Liver (tissue), 3 donors: ENCODE measurements at regions not wholly inside any gene's neighbourhood (a gene's known extent, or its start where the extent isn't known, plus 50 kb on each side); places are given as distances from the start of the nearest gene placed in this dataset.

ENCODE experiments used
- ATF3 ChIP-seq: IDR thresholded peaks from 2 replicates; pipeline ENCODE4 v1.6.1; 2016; ENCODE audit warnings: antibody characterized with exemption
- CTCF ChIP-seq: fragments of 150-350 bp; IDR thresholded peaks from 2 replicates; pipeline ENCODE4 v1.5.1; 2017; ENCODE audit warnings: improper control_type of control experiment, low read depth, low read length; ENCODE audit not compliant: missing input control
- EGR1 ChIP-seq, 2 donors: IDR thresholded peaks; 2 replicates each; pipeline ENCODE4 v1.6.1; 2016 to 2018; ENCODE audit warnings: antibody characterized with exemption in 2 of 2, low read depth in 2 of 2
- FOXA1 ChIP-seq: IDR thresholded peaks from 2 replicates; pipeline ENCODE4 v1.6.1; 2016; ENCODE audit warnings: antibody characterized with exemption
- GABPA ChIP-seq, 2 donors: IDR thresholded peaks in 1 of 2; conservative IDR thresholded peaks in 1 of 2; 2 replicates each; pipeline ENCODE4 v1.6.1; 2016; ENCODE audit warnings: antibody characterized with exemption in 2 of 2, mild to moderate bottlenecking in 1 of 2, moderate library complexity in 1 of 2
- HNF4G ChIP-seq: IDR thresholded peaks from 2 replicates; pipeline ENCODE4 v1.6.1; 2016; ENCODE audit warnings: antibody characterized with exemption
- MAX ChIP-seq: IDR thresholded peaks from 2 replicates; pipeline ENCODE4 v1.6.1; 2016; ENCODE audit warnings: antibody characterized with exemption
- RAD21 ChIP-seq, 2 donors: IDR thresholded peaks; 2 replicates each; pipeline ENCODE4 v1.6.1; 2016; ENCODE audit warnings: antibody characterized with exemption in 2 of 2, mild to moderate bottlenecking in 2 of 2
- REST ChIP-seq: IDR thresholded peaks from 2 replicates; pipeline ENCODE4 v1.6.1; 2016; ENCODE audit warnings: antibody characterized with exemption, mild to moderate bottlenecking
- SP1 ChIP-seq: IDR thresholded peaks from 2 replicates; pipeline ENCODE4 v1.6.1; 2018; ENCODE audit warnings: antibody characterized with exemption, mild to moderate bottlenecking
- TAF1 ChIP-seq: conservative IDR thresholded peaks from 2 replicates; pipeline ENCODE4 v1.6.1; 2016; ENCODE audit warnings: antibody characterized with exemption, mild to moderate bottlenecking
- YY1 ChIP-seq: IDR thresholded peaks from 2 replicates; pipeline ENCODE4 v1.6.1; 2016; ENCODE audit warnings: antibody characterized with exemption, mild to moderate bottlenecking
- ZBTB33 ChIP-seq: IDR thresholded peaks from 2 replicates; pipeline ENCODE4 v1.6.1; 2016; ENCODE audit warnings: antibody characterized with exemption
- donor health status: healthy.
- donor health status: healthy.

- TF ChIP-seq CTCF = no peak
- no peak for TF ChIP-seq REST
- TF ChIP-seq GABPA (IDR thresholded peaks at IDR 0.05 in 1 of 2, conservative IDR thresholded peaks at IDR 0.05 in 1 of 2) = no peak
- TF ChIP-seq MAX = no peak
- TF ChIP-seq ZBTB33 = no peak
- TF ChIP-seq ATF3 = no peak
- no peak for TF ChIP-seq EGR1 (IDR thresholded peaks at IDR 0.05; ENCODE audit: low read depth in 2 of 2)
- TF ChIP-seq YY1 = no peak
- TF ChIP-seq SP1 = no peak
- TF ChIP-seq RAD21 (IDR thresholded peaks at IDR 0.05) = no peak
- TF ChIP-seq TAF1 = no peak
- TF ChIP-seq FOXA1 = no peak
- no peak for TF ChIP-seq HNF4G
Measured at GRCh38 chr9:23552876-23553601, 273.0 kb downstream of the ELAVL2 start.
